ENCODE measurements at regions not wholly inside any gene's neighbourhood (a gene's known extent, or its start where the extent isn't known, plus 50 kb on each side); places are given as distances from the start of the nearest gene placed in this dataset.
"Not testable (repeated sequence)": the region's sequence is repeated elsewhere in the genome, so short reads cannot be mapped to it uniquely, and the experiment has no call there.

GRCh38 chr9:106218854-106219253 lies 524.5 kb downstream of the TMEM38B start:
- no peak for TF ChIP-seq CTCF (IDR thresholded peaks at IDR 0.05; ENCODE audit: insufficient read depth, low read depth, low read length, missing control alignments)
- no peak overlapping the region for H3K4me3 ChIP-seq (ENCODE audit: low read depth, low read length)
- peak; percentile 29 for DNase-seq (ENCODE audit: low read depth)

GRCh38 chr9:106220415-106220814 lies 526.1 kb downstream of the TMEM38B start:
- no peak for TF ChIP-seq CTCF (IDR thresholded peaks at IDR 0.05; ENCODE audit: insufficient read depth, low read depth, low read length, missing control alignments)
- DNase-seq (ENCODE audit: low read depth) = no peak
- H3K4me3 ChIP-seq (ENCODE audit: low read depth, low read length) = no peak overlapping the region

- DNase-seq (ENCODE audit: low read depth) = no peak
- TF ChIP-seq CTCF (IDR thresholded peaks at IDR 0.05; ENCODE audit: insufficient read depth, low read depth, low read length, missing control alignments) = no peak
Measured at GRCh38 chr9:106228861-106229260, 534.5 kb downstream of the TMEM38B start.

GRCh38 chr9:106233116-106233515 lies 538.8 kb downstream of the TMEM38B start:
- TF ChIP-seq CTCF (IDR thresholded peaks at IDR 0.05; ENCODE audit: insufficient read depth, low read depth, low read length, missing control alignments) = no peak
- no peak for DNase-seq (ENCODE audit: low read depth)

More at GRCh38 chr9:106228861-106229260, 534.5 kb downstream of the TMEM38B start:
- no peak overlapping the region for H3K4me3 ChIP-seq (ENCODE audit: low read depth, low read length)

GRCh38 chr9:106260908-106261307 lies 566.6 kb downstream of the TMEM38B start:
- not testable (repeated sequence) for DNase-seq (ENCODE audit: low read depth); H3K4me3 ChIP-seq (ENCODE audit: low read depth, low read length)

More at GRCh38 chr9:106233116-106233515, 538.8 kb downstream of the TMEM38B start:
- H3K4me3 ChIP-seq (ENCODE audit: low read depth, low read length) = no peak overlapping the region

GRCh38 chr9:106277966-106278365 lies 583.6 kb downstream of the TMEM38B start:
- no peak for DNase-seq (ENCODE audit: low read depth)

GRCh38 chr9:106283769-106284168 lies 579.2 kb upstream of the ZNF462 start:
- no peak overlapping the region for H3K4me3 ChIP-seq (ENCODE audit: low read depth, low read length)
- no peak for TF ChIP-seq CTCF (IDR thresholded peaks at IDR 0.05; ENCODE audit: insufficient read depth, low read depth, low read length, missing control alignments)
- no peak for DNase-seq (ENCODE audit: low read depth)

More at GRCh38 chr9:106277966-106278365, 583.6 kb downstream of the TMEM38B start:
- TF ChIP-seq CTCF (IDR thresholded peaks at IDR 0.05; ENCODE audit: insufficient read depth, low read depth, low read length, missing control alignments) = no peak
- no peak overlapping the region for H3K4me3 ChIP-seq (ENCODE audit: low read depth, low read length)

Data from GM12865 (cell line).